ENCODE measurements at regions not wholly inside any gene's neighbourhood (a gene's known extent, or its start where the extent isn't known, plus 50 kb on each side); places are given as distances from the start of the nearest gene placed in this dataset.

- no peaks in the 10 kb centered on the region for H3K27me3 ChIP-seq (ENCODE audit: control insufficient read depth in 4 of 4, insufficient read depth in 4 of 4, low read length in 3 of 4)
- no peak overlapping the region for H3K27ac ChIP-seq (ENCODE audit: low read depth in 1 of 2, low read length in 2 of 2)
- no peaks in the 10 kb centered on the region for H3K9me3 ChIP-seq (ENCODE audit: control insufficient read depth in 4 of 4, low read length in 3 of 4)
- H3K4me1 ChIP-seq (ENCODE audit: control insufficient read depth in 4 of 4, insufficient read depth in 4 of 4, low read length in 3 of 4) = peaks cover 0 to 3% (median 1%) of the 10 kb centered on the region in 4 donors
- H3K36me3 ChIP-seq (ENCODE audit: control insufficient read depth in 4 of 4, insufficient read depth in 3 of 4, low read depth in 1 of 4, low read length in 3 of 4) = peaks cover 0 to 3% (median 0%) of the 10 kb centered on the region in 4 donors
- 96% methylated on average over 8 of the region's 8 CpGs for WGBS
- no peak overlapping the region for H3K4me3 ChIP-seq (ENCODE audit: low read depth in 1 of 3, low read length in 3 of 3)
- TF ChIP-seq NR2F2 (IDR thresholded peaks at IDR 0.05) = no peak
- TF ChIP-seq FOXA2 (IDR thresholded peaks at IDR 0.05) = no peak
- TF ChIP-seq GABPA (IDR thresholded peaks at IDR 0.05 in 1 of 2, conservative IDR thresholded peaks at IDR 0.05 in 1 of 2) = no peak
- no peak for TF ChIP-seq REST (IDR thresholded peaks at IDR 0.05)
- TF ChIP-seq EGR1 (IDR thresholded peaks at IDR 0.05; ENCODE audit: low read depth in 2 of 2) = no peak
- TF ChIP-seq MAX (IDR thresholded peaks at IDR 0.05) = no peak
- TF ChIP-seq FOXA1 (IDR thresholded peaks at IDR 0.05) = no peak
- TF ChIP-seq YY1 (IDR thresholded peaks at IDR 0.05) = no peak
- no peak for TF ChIP-seq HNF4G (IDR thresholded peaks at IDR 0.05)
- no peak for TF ChIP-seq SP1 (IDR thresholded peaks at IDR 0.05)
- TF ChIP-seq TAF1 (conservative IDR thresholded peaks at IDR 0.05) = no peak
- TF ChIP-seq HNF4A (conservative IDR thresholded peaks at IDR 0.05) = no peak
- TF ChIP-seq RAD21 (IDR thresholded peaks at IDR 0.05) = no peak
- TF ChIP-seq CTCF (IDR thresholded peaks at IDR 0.05; ENCODE audit: low read depth, low read length, missing input control) = no peak
- TF ChIP-seq JUND (IDR thresholded peaks at IDR 0.05) = no peak
- TF ChIP-seq ZBTB33 (IDR thresholded peaks at IDR 0.05) = no peak
- TF ChIP-seq RXRA (IDR thresholded peaks at IDR 0.05) = no peak
- TF ChIP-seq ATF3 (IDR thresholded peaks at IDR 0.05) = no peak
- H3K9ac ChIP-seq (ENCODE audit: low read depth in 1 of 2, low read length in 2 of 2) = no peak overlapping the region
- DNase-seq (ENCODE audit: low spot score) = no peak
Observed at GRCh38 chr15:62809968-62810260, 232.6 kb upstream of the TPM1 start.

GRCh38 chr15:62812515-62812835, 230.1 kb upstream of the TPM1 start:
- Histone ChIP-seq H3K9me3 (ENCODE audit: control insufficient read depth in 4 of 4, low read length in 3 of 4) (no peaks in the 10 kb centered on the region), H3K27me3 (ENCODE audit: control insufficient read depth in 4 of 4, insufficient read depth in 4 of 4, low read length in 3 of 4) (no peaks in the 10 kb centered on the region), H3K36me3 (ENCODE audit: control insufficient read depth in 4 of 4, insufficient read depth in 3 of 4, low read depth in 1 of 4, low read length in 3 of 4) (no peaks in the 10 kb centered on the region), H3K9ac (ENCODE audit: low read depth in 1 of 2, low read length in 2 of 2) (no peak overlapping the region), H3K27ac (ENCODE audit: low read depth in 1 of 2, low read length in 2 of 2) (no peak overlapping the region), H3K4me1 (ENCODE audit: control insufficient read depth in 4 of 4, insufficient read depth in 4 of 4, low read length in 3 of 4) (peaks cover 0 to 16% (median 5%) of the 10 kb centered on the region in 4 donors), H3K4me3 (ENCODE audit: low read depth in 1 of 3, low read length in 3 of 3) (no peak overlapping the region)
- 93% methylated on average over 7 of the region's 7 CpGs for WGBS
- no peak for DNase-seq (ENCODE audit: low spot score)
- no peak for TF ChIP-seq EGR1 (IDR thresholded peaks at IDR 0.05; ENCODE audit: low read depth in 2 of 2)
- no peak for TF ChIP-seq GABPA (IDR thresholded peaks at IDR 0.05 in 1 of 2, conservative IDR thresholded peaks at IDR 0.05 in 1 of 2)
- TF ChIP-seq NR2F2 (IDR thresholded peaks at IDR 0.05) = no peak
- TF ChIP-seq MAX (IDR thresholded peaks at IDR 0.05) = no peak
- TF ChIP-seq HNF4G (IDR thresholded peaks at IDR 0.05) = no peak
- TF ChIP-seq RAD21 (IDR thresholded peaks at IDR 0.05) = no peak
- no peak for TF ChIP-seq RXRA (IDR thresholded peaks at IDR 0.05)
- no peak for TF ChIP-seq HNF4A (conservative IDR thresholded peaks at IDR 0.05)
- TF ChIP-seq REST (IDR thresholded peaks at IDR 0.05) = no peak
- no peak for TF ChIP-seq FOXA1 (IDR thresholded peaks at IDR 0.05)
- TF ChIP-seq TAF1 (conservative IDR thresholded peaks at IDR 0.05) = no peak
- TF ChIP-seq JUND (IDR thresholded peaks at IDR 0.05) = no peak
- TF ChIP-seq CTCF (IDR thresholded peaks at IDR 0.05; ENCODE audit: low read depth, low read length, missing input control) = no peak

Measured in liver (tissue), 8 donors.